ENCODE measurements at regions not wholly inside any gene's neighbourhood (a gene's known extent, or its start where the extent isn't known, plus 50 kb on each side); places are given as distances from the start of the nearest gene placed in this dataset.

GRCh38 chr11:28571371-28571770 is 463.2 kb downstream of the METTL15 start:
- Histone ChIP-seq H3K4me1 (no peaks in the 10 kb centered on the region), H3K27ac (no peak overlapping the region), H3K9me3 (no peaks in the 10 kb centered on the region), H3K36me3 (no peaks in the 10 kb centered on the region), H3K27me3 (no peaks in the 10 kb centered on the region), H3K4me3 (replicated peaks in 1 of 3) (no peak overlapping the region)
- no peak for DNase-seq
- TF ChIP-seq CTCF (IDR thresholded peaks at IDR 0.05) (no peak), POLR2A (IDR thresholded peaks at IDR 0.05) (no peak)
- intact Hi-C loops (cut with DNase I) = no loop called here

DNA sequence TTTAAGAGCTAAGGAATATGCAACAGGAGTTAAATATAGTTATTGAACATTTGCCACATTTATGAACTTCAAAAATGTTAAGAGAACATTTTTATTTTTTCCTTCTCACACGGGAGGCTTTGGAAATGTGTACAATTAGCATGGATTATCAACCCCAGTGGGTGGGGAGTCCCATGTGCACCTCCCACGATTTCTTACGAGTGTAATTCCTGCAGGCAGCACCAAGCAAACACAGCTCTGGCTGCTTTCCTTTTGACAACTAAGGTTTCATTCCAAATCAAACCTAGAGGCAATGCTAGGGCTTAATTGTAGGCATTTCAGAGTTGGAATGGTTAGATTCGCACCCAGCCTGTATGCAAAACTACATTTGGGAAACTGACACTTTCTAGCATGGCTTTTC is 460.9 kb downstream of the METTL15 start:
- Histone ChIP-seq H3K9me3 (no peaks in the 10 kb centered on the region), H3K4me1 (no peaks in the 10 kb centered on the region), H3K27me3 (no peaks in the 10 kb centered on the region), H3K4me3 (replicated peaks in 1 of 3) (no peak overlapping the region), H3K27ac (no peak overlapping the region), H3K36me3 (no peaks in the 10 kb centered on the region)
- whole genome bisulfite sequencing, 2 donors = 61 to 67% methylated on average over 4 of the region's 4 CpGs
- no peak for TF ChIP-seq CTCF (IDR thresholded peaks at IDR 0.05)
- TF ChIP-seq POLR2A (IDR thresholded peaks at IDR 0.05) = no peak
- no peak for DNase-seq
- intact Hi-C loops (cut with DNase I) = no loop called here

GRCh38 chr11:28566339-28567089 is 458.3 kb downstream of the METTL15 start:
- no peak overlapping the region for H3K27ac ChIP-seq
- peak; percentile 27 to 46 for DNase-seq
- TF ChIP-seq POLR2A (IDR thresholded peaks at IDR 0.05) = no peak
- H3K36me3 ChIP-seq = no peaks in the 10 kb centered on the region
- H3K27me3 ChIP-seq = no peaks in the 10 kb centered on the region
- no peaks in the 10 kb centered on the region for H3K9me3 ChIP-seq
- no peaks in the 10 kb centered on the region for H3K4me1 ChIP-seq
- intact Hi-C loops (cut with DNase I) = no loop called here
- WGBS, 2 donors = 14 to 24% methylated on average over 13 to 17 of the region's 17 CpGs
- H3K4me3 ChIP-seq (replicated peaks in 1 of 3) = no peak overlapping the region

- H3K27me3 ChIP-seq = no peaks in the 10 kb centered on the region
- no peak for TF ChIP-seq CTCF (IDR thresholded peaks at IDR 0.05)
- TF ChIP-seq POLR2A (IDR thresholded peaks at IDR 0.05) = no peak
- intact Hi-C loops (cut with DNase I) = no loop called here
- no peak overlapping the region for H3K4me3 ChIP-seq (replicated peaks in 1 of 3)
- no peak for DNase-seq
- no peaks in the 10 kb centered on the region for H3K4me1 ChIP-seq
- H3K36me3 ChIP-seq = no peaks in the 10 kb centered on the region
- 58 to 63% methylated on average over 5 of the region's 5 CpGs for WGBS, 2 donors
- H3K27ac ChIP-seq = no peak overlapping the region
- no peaks in the 10 kb centered on the region for H3K9me3 ChIP-seq
These were observed 451.3 kb downstream of the METTL15 start for GRCh38 chr11:28559492-28559891.

DNA sequence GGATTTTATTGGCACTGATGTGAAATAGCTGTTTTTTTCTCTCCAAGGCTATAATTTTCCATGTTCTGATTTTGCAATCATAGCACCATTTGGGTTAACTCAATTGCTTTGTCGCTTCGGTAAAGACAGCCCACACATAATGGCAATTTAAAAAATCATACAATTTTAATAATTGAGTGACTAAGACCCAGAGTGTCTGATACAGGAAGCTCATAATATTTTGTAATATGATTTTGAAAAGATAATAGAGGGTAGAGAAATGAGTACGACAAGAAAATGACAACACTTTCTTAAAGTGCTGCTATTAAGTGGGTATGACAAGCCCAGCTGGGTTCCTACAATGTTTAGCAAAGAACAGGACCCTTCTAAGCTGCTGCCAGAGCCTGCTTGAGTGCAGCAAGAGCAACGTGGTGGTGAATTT is 439.1 kb downstream of the METTL15 start:
- Histone ChIP-seq H3K4me1 (no peaks in the 10 kb centered on the region), H3K36me3 (no peaks in the 10 kb centered on the region), H3K27ac (no peak overlapping the region), H3K9me3 (no peaks in the 10 kb centered on the region), H3K4me3 (replicated peaks in 1 of 3) (no peak overlapping the region), H3K27me3 (no peaks in the 10 kb centered on the region)
- 46% methylated on average over 4 of the region's 4 CpGs for WGBS, 2 donors
- DNase-seq = no peak
- intact Hi-C loops (cut with DNase I) = no loop called here
- TF ChIP-seq CTCF (IDR thresholded peaks at IDR 0.05) (no peak), POLR2A (IDR thresholded peaks at IDR 0.05) (no peak)

Data from thyroid gland (tissue), 4 donors.